Erythroblast (primary cell): ENCODE measurements at regions not wholly inside any gene's neighbourhood (a gene's known extent, or its start where the extent isn't known, plus 50 kb on each side); places are given as distances from the start of the nearest gene placed in this dataset.

Source experiments
- GATA1 ChIP-seq: IDR thresholded peaks from 2 replicates; pipeline ENCODE4 v1.6.1; 2011; ENCODE audit warnings: low read depth, mild to moderate bottlenecking, control low read depth, low read length, moderate library complexity
- POLR2A ChIP-seq: IDR thresholded peaks from 2 replicates; pipeline ENCODE4 v1.6.1; 2011; ENCODE audit warnings: mild to moderate bottlenecking, low read length

- TF ChIP-seq POLR2A = no peak
- no peak for TF ChIP-seq GATA1
Measured at GRCh38 chr10:121113385-121113696, 262.2 kb downstream of the WDR11 start.
